NOMO-1 treated with dmso at 0.1 percent for 144 hours (cell line): ENCODE measurements at regions not wholly inside any gene's neighbourhood (a gene's known extent, or its start where the extent isn't known, plus 50 kb on each side); places are given as distances from the start of the nearest gene placed in this dataset.

Source experiments
- DNase-seq: peaks from one replicate; lab custom pipeline; 2025; ENCODE audit not compliant: unreplicated experiment; lab: John Stamatoyannopoulos, UW

DNA sequence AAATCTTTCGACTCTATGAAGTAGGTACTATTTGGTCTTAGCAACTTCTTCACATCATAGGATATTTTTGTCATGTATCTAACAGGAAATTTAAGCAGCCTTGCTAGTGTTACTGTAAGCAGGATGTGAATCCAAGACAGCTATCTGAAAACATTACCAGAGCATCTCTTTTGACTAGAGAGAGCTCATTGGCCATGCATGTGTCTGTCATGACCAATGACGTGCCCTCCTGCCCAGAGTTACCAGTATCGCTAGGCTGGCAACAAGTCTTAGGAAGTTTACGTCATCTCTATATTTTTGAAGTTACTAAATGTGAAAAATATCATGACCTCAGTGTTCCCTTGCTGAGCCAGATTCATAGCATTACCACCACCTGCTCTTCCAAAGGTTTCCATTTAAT lies 130.9 kb upstream of the TP63 start:
- no peak for DNase-seq

DNA sequence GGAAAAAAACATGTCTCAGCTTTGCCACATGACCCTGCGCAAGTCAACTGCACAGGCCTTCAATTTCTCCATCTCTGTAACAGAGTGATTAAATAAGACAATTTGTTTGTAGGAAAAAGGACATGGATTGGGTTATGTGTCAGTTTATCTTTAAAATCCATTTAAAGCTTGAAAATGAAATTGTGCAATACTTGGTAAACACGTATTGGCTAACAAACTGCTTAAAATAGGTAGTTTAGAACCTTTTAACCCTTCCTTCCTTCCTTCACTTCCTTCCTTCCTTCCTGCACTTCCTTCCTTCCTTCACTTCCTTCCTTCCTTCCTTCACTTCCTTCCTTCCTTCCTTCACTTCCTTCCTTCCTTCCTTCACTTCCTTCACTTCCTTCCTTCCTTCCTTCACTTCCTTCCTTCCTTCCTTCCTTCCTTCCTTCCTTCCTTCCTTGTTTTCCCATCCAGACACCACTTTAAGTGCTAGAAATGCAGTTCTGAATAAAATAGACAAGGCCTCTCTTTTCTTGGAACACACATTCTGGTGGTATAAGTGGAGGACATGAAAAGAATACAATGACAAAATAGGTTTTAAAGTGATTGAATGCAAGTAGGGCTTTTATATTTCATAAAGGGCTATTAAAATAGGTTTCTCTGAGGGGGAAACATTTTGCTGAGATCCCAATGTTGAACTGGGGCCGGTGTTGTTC lies 130.2 kb upstream of the TP63 start:
- no peak for DNase-seq

GRCh38 chr3:189502256-189502655 lies 128.9 kb upstream of the TP63 start:
- no peak for DNase-seq

DNA sequence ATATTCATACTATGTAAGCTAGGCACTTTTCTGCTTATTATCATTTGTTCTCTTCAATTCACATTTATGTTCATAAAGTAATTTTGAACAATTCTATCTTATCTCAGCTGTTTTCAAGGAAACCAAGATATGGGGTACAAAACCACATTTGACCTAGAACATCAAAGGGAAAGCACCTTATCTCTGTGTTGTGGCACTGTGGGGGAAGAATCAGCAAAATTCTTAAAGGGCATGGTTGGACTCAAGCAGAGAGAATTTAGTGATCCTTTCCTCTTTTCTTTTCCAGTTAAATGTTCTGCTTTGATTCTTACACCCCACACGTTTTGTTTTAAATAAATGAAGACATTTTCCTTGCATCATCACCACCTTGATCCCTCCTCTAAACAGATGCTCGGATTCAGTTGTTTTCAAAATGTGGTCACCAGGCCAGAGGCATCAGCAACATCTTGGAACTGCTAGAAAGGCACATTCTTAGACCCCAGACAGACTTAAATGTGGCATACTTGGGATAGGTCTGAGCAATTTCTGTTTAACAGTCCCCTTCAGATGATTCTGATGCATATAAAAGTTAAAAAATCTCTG lies 128.4 kb upstream of the TP63 start:
- no peak for DNase-seq

DNA sequence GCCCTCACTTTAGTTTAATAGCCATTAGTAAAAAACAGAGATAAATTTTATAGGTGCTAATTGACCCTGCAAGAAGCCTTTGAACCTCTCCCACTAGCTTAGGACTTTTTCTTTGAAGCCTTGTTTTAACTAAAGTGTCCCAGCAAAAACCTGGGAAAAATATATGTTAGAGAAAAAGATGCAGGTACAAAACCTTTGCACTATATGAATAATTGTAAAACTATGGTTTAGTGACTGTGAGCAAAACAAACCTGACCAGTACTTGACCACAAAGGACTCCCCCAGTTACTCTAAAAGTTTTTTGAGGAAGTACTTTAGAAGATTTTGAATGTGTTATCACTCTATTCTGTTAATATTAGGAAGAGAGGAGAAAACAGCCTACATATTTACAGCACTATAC lies 123.3 kb upstream of the TP63 start:
- DNase-seq: peak; percentile 42

DNA sequence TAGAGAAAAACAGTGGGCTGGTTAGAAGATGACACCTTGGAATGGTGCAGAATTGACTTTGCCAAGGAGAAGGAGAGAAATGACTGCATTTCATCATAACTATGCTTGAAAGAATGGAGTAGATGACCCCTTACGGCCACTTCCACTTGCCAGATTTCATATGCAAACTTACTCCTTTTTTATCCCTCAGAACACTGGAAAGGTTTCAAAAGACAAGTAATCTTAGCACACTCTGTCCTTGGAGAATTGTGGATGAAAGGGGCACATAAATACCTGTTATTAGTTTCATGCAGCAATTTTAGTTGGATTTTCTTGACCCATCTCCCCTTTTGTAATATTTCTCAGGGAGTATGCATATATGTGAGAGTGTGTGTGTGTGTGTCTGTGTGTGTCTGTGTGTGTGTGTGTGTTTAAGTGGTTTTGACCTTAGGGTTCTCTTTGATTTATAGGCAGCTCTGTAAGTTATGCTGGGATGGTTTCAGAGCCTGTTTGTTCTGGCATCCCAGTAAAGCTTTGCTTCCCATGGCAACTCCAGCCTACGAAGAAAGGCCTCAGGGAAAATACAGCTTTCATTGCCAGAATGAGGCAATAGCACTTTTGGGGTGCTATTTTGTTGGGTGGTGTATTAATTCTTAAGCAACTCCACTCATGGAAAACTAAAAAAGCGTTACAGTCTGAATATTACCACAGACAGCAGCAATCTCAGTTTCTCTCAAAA lies 122.2 kb upstream of the TP63 start:
- no peak for DNase-seq

DNA sequence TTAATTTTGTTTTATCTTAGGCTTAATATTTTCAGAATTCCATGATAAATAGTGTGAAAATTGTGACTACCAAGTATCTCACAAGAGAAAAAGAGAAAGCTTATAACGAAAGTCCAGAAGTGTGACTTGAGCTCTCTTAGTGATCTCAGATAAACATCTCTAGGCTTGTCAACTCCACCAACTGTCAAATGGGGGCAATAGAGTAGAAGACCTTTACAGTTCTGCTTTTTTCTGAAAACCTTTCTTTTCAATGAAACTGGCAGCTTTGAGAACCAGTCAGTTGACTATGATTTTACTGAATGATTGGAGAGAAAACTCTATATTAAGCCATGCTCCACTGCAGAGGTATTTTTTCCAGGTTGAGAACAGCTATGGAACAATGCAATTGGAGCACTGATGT lies 119.2 kb upstream of the TP63 start:
- DNase-seq: peak; percentile 71

DNA sequence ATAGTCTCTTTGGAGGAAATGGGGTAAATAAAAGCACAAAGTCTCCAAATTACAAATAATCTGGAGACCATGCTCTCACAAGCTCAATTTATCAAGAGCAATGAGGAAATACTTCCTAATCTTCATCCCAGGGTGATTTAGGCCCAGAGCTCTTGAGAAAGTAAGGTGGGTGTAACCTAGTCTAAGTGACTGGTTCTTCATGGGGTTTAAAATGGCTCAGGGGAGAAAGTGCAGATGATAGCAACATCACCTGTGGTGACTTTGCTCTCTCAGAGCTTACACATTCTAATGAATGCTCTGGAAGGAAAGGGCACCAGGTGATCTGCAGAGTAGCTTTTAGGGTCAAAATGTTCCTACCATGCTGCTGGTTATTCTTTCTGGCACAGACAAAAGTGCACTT lies 118.4 kb upstream of the TP63 start:
- DNase-seq: peak; percentile 8

- no peak for DNase-seq
These were observed 117.7 kb upstream of the TP63 start for GRCh38 chr3:189513281-189514117.

- DNase-seq: no peak
These were observed 115.2 kb upstream of the TP63 start for GRCh38 chr3:189516039-189516438.

DNA sequence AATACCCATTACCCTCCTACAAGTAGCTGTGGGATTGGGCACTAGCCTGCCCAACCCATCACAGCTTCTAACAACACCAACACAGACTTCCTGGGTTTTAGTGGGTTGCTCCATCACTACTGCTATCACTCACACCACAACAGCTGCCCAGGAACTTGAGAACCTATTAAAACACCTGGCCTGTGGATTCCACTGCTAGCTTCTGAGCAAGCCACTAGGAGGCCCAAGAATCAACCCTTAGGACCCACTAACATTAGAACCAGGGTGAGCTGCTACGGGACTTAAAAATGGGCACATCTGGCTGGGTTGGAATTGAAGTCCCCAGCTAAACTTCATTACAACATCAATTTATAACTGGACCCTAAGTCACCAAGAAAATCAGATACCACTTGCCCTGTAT lies 113.2 kb upstream of the TP63 start:
- DNase-seq: no peak

DNA sequence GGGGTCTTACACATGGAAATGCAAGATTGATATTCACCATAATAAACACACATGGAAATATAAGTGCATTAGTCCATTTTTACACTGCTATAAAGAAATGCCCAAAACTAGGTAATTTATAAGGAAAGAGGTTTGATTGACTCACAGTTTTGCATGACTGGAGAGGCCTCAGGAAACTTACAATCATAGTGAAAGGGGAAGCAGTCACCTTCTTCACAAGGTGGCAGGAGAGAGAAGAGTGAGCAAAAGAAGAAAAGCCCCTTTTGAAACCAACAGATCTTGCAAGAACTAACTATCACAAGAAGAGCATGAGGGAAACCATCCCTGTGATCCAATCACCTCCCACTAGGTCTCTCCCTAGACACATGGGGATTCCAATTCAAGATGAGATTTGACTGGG lies 111.7 kb upstream of the TP63 start:
- DNase-seq: no peak

GRCh38 chr3:189529468-189529867 lies 101.7 kb upstream of the TP63 start:
- DNase-seq: no peak

- DNase-seq: no peak
These were observed 101.2 kb upstream of the TP63 start for GRCh38 chr3:189529889-189530471.

DNA sequence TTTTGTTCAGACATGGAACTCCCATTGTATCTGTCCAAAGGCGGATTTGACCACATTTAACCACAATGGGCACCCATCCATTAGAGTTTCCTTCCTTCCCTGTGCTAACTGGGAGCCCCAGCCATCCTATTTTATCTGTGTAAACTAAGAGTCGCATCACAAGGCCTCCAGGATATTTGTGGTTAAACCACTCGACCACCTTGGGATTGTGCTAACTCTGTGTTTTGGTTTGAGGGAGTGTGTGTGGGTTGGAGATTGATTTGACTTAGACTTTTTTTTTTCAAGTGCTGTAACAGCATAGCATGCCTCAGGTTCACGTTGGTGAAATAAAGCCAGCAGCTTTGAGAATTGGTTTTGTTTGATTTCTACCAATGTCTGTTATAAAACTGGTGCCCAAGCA lies 100.4 kb upstream of the TP63 start:
- no peak for DNase-seq

- DNase-seq: no peak
These were observed 99.9 kb upstream of the TP63 start for GRCh38 chr3:189531271-189531670.

DNA sequence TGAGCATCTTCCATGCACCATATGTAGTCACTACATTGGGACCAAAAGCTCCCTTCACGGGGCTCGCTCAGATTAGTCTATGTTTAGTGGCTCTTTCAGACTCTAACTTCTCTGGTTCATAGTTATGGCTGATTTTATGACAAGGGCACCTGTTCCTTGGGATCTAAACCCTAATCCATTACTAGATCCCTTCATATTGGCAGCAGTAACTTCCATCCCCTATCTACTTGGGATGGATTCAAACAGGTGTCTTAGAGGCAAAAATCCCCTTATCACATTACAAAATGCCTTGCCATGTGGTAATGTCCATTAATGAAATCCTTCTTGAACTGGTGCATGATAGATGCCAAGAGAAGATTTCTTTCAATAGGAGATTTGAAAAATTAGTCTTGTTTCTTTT lies 96.7 kb upstream of the TP63 start:
- DNase-seq: no peak

GRCh38 chr3:189537135-189537534 lies 94.1 kb upstream of the TP63 start:
- DNase-seq: no peak

DNA sequence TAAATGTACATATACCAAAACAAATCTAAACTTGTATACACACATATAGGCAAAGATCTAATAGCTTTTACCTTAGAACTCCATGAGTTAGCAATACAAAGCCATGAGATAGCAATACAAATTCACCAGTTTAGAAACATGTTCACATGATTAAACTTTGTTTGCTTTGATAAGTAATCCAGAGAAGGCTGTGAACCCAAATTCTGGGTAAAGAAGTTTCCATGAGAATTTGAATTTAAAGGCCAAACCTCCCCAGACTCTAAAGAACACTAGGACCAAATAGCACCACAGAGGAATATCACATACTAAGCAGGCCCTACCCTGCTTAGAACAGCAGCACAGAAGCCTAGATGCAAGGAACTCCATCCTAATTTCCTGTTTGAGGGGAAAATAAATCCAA lies 83.7 kb upstream of the TP63 start:
- no peak for DNase-seq

GRCh38 chr3:189548053-189548452 lies 83.1 kb upstream of the TP63 start:
- DNase-seq: no peak

DNA sequence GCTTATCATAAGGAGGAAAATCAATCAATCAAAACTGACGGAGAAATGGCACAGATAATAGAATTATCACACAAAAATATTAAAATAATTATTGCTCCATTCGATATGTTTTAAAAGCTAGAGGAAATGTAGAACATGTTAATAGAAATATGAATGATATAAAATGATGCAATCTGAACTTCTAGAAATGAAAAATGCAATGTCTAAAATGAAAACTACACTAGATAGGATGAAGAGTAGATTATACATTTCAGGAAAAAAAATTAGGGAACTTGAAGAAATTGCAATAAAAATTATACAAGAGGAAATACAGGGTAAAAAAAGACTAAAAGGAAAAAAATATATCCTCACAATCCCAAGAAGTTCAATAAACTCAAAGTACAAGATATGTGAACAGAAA lies 80.2 kb upstream of the TP63 start:
- DNase-seq: no peak
